Lower leg skin (tissue), 3 donors: ENCODE measurements at regions not wholly inside any gene's neighbourhood (a gene's known extent, or its start where the extent isn't known, plus 50 kb on each side); places are given as distances from the start of the nearest gene placed in this dataset.

ENCODE experiments used
- CTCF ChIP-seq, 3 donors: fragments of 450-650 bp; IDR thresholded peaks; one replicate each; pipeline ENCODE4 v1.5.1; 2016; ENCODE audit warnings: antibody characterized with exemption in 3 of 3, mild to moderate bottlenecking in 3 of 3, moderate library complexity in 2 of 3
- POLR2A ChIP-seq, 2 donors: fragments of 450-650 bp; IDR thresholded peaks; one replicate each; pipeline ENCODE4 v1.6.1; 2016 to 2017; ENCODE audit warnings: antibody characterized with exemption in 2 of 2, mild to moderate bottlenecking in 1 of 2, moderate library complexity in 1 of 2

- TF ChIP-seq POLR2A (IDR thresholded peaks at IDR 0.05) = no peak
- TF ChIP-seq CTCF (IDR thresholded peaks at IDR 0.05) = no peak
These were observed 131.2 kb upstream of the DACH1 start for GRCh38 chr13:71998223-71998622.
